Stimulated activated CD4-positive, alpha-beta T cell treated with anti-CD3 and anti-CD28 coated beads, Interleukin-2, amount 100 ng/mL, for 24 hours (primary cell): ENCODE measurements at regions not wholly inside any gene's neighbourhood (a gene's known extent, or its start where the extent isn't known, plus 50 kb on each side); places are given as distances from the start of the nearest gene placed in this dataset.
"Not testable (repeated sequence)": the region's sequence is repeated elsewhere in the genome, so short reads cannot be mapped to it uniquely, and the experiment has no call there.

ENCODE experiments used
- DNase-seq, 2 donors: peaks; one replicate each; pipeline ENCODE4 v3.0.0-alpha.2; 2020

DNA sequence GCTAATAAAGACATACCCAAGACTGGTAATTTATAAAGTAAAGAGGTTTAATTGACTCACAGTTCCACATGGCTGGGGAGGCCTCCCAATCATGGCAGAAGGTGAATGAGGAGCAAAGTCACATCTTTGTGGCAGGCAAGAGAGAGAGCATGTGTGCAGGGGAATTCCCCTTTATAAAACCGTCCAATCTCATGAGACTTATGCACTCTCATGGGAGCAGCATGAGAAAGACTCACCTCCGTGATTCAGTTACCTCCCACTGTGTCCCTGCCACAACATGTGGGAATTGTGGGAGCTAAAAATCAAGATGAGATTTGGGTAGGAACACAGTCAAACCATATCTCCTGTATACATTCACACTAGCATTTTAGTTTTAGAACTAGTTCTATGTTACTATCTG, 101.7 kb upstream of the NIPA1 start:
- DNase-seq = peak in 1 of 2 donors; percentile 16

DNA sequence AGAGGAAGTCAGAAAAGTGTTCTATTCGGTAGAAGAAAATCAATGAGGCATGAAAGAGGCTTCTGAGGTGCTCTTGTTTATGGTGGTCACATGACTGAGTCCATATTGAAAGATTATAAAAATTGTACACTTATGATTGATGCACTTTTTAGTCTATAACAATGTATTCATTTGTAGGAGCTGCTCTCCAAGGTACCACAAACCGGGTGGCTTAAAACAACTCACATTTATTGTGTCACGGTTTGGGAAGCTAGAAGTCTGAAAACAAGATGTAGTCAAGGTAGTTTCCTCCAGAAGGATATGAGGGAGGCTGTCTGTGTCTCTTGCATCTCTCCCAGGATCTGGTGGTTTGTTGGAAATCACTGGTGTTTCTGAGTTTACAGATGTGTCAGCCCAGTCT, 86.6 kb upstream of the NIPA1 start:
- DNase-seq = not testable (repeated sequence)

DNA sequence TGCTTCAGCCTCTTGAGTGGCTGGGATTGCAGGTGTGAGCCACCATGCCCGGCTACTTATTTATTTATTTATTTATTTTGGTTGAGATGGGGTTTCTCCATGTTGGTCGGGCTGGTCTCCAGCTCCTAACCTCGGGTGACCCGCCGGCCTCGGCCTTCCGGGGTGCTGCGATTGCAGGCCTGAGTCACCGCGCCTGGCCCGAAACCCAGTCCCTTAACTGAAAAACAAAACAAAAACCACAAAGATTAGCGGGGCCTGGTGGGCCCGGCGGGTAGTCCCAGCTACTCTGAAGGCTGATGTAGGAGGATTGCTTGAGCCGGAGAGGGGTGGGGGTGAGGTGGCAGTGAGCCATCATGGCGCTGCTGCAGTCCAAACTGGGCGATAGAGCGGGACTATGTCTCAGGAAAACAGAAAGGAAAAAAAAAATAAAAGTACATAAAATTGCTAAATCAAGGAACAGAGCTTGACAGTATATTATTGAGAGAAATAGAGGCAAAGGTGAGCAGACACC, 75.6 kb upstream of the NIPA1 start:
- DNase-seq = not testable (repeated sequence)

DNA sequence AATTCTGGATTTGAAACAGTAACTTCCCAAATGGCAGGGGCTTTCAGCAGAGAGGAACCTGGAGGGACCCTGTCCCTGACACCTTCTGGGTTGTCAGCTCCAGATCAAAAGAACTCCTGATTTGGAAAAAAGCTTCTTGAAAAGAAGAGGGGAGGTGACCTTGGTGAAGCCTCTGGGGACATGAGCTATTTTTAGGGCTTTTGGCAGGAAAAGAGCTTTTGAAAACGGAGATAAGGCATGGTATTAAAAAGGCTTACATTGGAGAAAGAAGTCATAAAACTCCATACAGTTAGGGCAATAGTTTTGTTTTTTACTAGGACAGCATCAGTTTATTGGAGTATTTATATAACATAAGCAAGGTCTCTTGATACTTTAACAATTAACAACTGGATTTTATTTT, 72.5 kb upstream of the NIPA1 start:
- not testable (repeated sequence) for DNase-seq

DNA sequence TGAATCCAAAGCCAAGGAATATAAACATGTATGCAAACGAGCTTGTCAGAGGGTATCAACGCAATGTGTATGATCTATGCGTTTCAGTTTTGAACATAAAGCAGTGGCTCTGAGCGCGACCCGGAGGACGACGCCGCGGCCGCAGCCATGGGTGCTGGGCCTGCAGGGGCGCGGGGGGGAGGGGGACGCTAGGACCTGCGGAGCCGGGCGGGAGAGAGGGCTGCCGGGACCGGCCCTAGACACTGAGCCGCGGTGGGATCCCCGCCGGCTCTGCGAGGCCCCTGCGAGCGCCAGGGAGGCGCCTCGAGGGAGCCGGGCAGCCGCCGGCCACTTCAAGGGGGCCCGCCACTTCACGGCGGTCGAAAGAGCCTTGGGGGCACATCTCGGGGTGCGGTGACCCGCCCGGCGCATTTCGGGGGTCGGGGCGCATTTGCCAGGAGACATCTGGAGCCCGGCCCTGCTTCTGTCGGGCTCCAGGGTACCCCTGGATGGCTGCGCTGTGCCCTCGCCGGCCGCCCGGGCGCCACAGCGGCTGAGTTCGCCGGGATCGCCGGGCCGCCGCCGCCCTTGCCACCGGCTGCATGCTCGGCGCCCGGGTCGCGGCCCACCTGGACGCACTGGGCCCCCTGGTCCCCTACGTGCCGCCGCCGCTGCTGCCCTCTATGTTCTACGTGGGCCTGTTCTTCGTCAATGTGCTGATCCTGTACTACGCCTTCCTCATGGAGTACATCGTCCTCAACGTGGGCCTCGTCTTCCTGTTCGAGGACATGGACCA, 71.9 kb upstream of the NIPA1 start:
- DNase-seq = peak in 1 of 2 donors; percentile 3

DNA sequence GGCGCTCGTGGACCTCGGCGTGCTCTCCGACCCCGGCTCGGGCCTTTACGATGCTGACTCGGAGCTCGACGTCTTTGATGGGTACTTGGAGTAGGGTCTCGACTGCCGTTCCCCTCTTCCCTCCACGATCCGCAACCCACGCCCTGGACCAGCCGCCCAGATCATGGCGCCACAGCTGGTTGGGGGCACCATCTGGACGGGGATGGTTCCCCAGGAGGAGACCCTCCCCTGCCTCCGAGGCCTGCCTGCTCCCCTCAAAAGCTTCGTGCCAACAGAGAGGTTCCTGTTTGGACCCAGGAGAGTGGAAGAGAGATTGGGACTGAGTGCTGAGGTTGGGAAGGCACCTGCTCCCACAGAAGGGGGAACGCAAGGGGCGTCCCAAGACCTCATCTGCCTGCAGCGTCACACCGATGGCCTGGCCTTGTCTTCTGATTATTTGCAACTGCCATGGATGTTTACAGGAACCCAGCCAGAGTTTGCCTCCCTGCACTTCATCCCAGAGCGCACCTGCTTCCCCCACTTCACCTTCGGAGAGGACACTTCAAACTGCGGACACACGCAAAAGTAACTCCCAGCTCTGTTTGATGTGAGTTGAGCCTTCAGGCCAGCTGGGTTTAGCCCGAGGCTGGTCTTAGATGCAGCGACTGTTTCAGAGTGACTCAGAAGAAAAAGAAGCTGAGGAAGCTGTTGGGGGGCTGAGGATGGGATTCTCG, 71.2 kb upstream of the NIPA1 start:
- not testable (repeated sequence) for DNase-seq

DNA sequence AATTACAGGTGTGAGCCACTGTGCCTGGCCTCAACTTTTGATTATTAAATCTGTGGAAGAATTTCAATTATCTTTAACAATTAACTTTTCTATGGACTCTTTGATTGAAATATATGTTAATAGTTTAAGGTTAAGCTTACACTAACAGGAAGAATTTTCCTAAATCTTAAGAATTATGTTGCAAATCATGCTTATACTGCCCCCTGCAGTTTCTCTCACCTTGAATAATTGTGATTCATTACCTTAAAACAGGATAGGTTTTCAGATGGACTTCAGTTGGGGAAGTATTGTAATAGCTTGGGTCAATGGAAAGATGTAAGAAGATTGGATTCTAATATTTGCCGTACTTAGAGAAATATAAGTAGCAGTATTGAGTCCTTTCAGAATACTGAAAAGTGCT, 66.5 kb upstream of the NIPA1 start:
- not testable (repeated sequence) for DNase-seq

DNA sequence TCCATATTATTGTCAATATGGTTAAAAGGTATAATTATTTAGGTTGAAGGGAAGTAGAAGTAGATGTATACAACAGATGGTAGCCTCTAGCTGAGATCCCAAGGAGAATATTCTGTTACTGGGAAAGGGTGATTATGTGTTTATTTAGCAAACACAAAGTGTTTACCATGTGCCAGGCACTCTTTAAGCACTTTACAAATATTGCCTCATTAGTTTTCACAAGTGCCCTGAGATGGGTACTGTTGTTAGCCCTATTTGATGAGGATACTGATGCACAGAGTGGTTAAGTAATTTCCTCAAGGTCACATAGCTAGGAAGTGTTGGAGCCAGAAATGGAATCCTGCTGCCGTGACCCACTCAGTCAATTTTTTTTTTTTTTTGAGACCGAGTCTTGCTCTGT, 60.3 kb upstream of the NIPA1 start:
- not testable (repeated sequence) for DNase-seq

DNA sequence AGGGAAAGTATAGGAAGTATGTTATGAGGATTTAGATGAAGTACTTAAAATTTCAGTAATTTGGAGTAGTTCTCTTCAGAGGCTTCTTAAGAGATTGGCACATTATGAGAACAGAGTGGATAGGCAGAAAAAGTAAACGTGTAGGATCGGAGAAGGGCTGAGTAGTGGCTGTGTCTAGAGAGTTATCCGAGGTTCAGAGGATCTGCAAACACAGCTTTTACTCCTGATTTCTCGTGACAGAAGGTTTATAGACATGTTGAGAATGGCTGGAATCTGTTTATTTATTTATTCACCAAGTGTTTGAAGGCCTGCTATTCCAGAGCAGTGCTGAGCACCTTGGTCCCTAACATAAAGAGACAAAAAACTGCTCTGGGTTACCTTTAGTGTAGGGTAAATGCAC, 51.4 kb upstream of the NIPA1 start:
- DNase-seq = not testable (repeated sequence)

DNA sequence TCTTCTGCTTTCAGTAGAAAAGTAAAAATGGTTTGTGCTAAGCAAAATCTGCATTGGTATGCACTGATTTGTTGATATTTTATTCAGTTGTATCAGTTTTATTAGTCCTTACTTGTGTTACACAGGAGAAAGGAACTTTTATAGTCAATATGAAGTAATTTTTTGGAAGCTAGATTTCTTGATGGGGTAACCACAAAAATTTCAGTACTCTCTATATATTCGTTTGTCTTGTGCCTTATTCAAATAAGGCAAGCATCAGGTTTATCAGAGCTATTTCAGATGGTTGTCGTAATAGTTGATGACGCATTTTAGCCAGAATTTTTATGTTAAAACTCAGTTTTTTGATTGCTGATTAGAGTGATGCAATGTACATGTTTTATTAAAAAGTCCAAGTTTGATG, 50.7 kb upstream of the NIPA1 start:
- DNase-seq = no peak

DNA sequence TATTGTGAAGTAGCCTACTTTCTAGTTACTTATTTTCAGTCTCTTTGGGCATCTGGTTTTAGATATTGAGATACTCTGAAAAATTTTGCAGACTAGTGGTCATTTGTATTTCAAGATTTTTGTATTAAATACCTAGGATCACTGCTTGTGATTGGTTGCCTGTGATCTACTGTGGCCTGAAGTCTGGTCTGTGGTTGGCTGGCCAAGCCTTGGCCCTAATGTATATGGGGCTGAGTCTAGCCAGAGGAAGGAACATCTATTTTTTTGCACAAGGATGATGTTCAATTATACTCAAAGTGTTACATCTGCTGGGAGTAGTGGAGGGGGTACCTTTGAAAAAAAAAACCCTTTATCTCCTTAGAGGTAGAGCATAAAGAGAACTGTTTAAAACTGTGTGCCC, 50.2 kb upstream of the NIPA1 start:
- DNase-seq = not testable (repeated sequence)
